ENCODE measurements at regions not wholly inside any gene's neighbourhood (a gene's known extent, or its start where the extent isn't known, plus 50 kb on each side); places are given as distances from the start of the nearest gene placed in this dataset.

- DNase-seq (ENCODE audit: low read depth), result no peak
- TF ChIP-seq CTCF (IDR thresholded peaks at IDR 0.05; ENCODE audit: insufficient read depth, low read depth, low read length, missing control alignments), result no peak
- H3K4me3 ChIP-seq (ENCODE audit: low read length), result no peak overlapping the region
Measured at GRCh38 chr18:55657572-55658331, 69.8 kb upstream of the TCF4 start.

- DNase-seq (ENCODE audit: low read depth), result no peak
- no peak for TF ChIP-seq CTCF (IDR thresholded peaks at IDR 0.05; ENCODE audit: insufficient read depth, low read depth, low read length, missing control alignments)
- no peak overlapping the region for H3K4me3 ChIP-seq (ENCODE audit: low read length)
Measured at GRCh38 chr18:55654986-55655385, 67.0 kb upstream of the TCF4 start.

- no peak overlapping the region for H3K4me3 ChIP-seq (ENCODE audit: low read length)
- DNase-seq (ENCODE audit: low read depth), result peak; percentile 76
- no peak for TF ChIP-seq CTCF (IDR thresholded peaks at IDR 0.05; ENCODE audit: insufficient read depth, low read depth, low read length, missing control alignments)
Measured at GRCh38 chr18:55651236-55651635, 63.2 kb upstream of the TCF4 start.

GRCh38 chr18:55650363-55650870 lies 62.4 kb upstream of the TCF4 start:
- TF ChIP-seq CTCF (IDR thresholded peaks at IDR 0.05; ENCODE audit: insufficient read depth, low read depth, low read length, missing control alignments), result no peak
- DNase-seq (ENCODE audit: low read depth), result peak; percentile 68
- no peak overlapping the region for H3K4me3 ChIP-seq (ENCODE audit: low read length)

GRCh38 chr18:55647331-55647730 lies 59.3 kb upstream of the TCF4 start:
- no peak overlapping the region for H3K4me3 ChIP-seq (ENCODE audit: low read length)
- TF ChIP-seq CTCF (IDR thresholded peaks at IDR 0.05; ENCODE audit: insufficient read depth, low read depth, low read length, missing control alignments), result no peak
- no peak for DNase-seq (ENCODE audit: low read depth)

GRCh38 chr18:55642191-55642590 lies 54.2 kb upstream of the TCF4 start:
- no peak for DNase-seq (ENCODE audit: low read depth)
- TF ChIP-seq CTCF (IDR thresholded peaks at IDR 0.05; ENCODE audit: insufficient read depth, low read depth, low read length, missing control alignments), result no peak
- no peak overlapping the region for H3K4me3 ChIP-seq (ENCODE audit: low read length)

GRCh38 chr18:55641486-55641885 lies 53.5 kb upstream of the TCF4 start:
- H3K4me3 ChIP-seq (ENCODE audit: low read length), result no peak overlapping the region
- no peak for DNase-seq (ENCODE audit: low read depth)
- no peak for TF ChIP-seq CTCF (IDR thresholded peaks at IDR 0.05; ENCODE audit: insufficient read depth, low read depth, low read length, missing control alignments)
